Right lobe of liver (tissue), 6 donors: ENCODE measurements at regions not wholly inside any gene's neighbourhood (a gene's known extent, or its start where the extent isn't known, plus 50 kb on each side); places are given as distances from the start of the nearest gene placed in this dataset.

Experiments used
- ATAC-seq, 4 donors: fragments of 200-7000 bp; cut with Tn5 transposase; one replicate each; pipeline ENCODE4 v1.9.1; 2020; ENCODE audit warnings: mild to moderate bottlenecking in 4 of 4, moderate library complexity in 4 of 4
- DNase-seq, 3 donors: peaks; one replicate each; pipeline ENCODE4 v3.0.0-alpha.2; 2020
- H3K27ac ChIP-seq, 3 donors: fragments of 200-600 bp; one replicate each; pipeline ENCODE4 v1.8.0; 2022
- H3K27me3 ChIP-seq, 2 donors: fragments of 200-600 bp; one replicate each; pipeline ENCODE4 v1.8.0; 2022
- H3K36me3 ChIP-seq, 4 donors: fragments of 200-600 bp; sonication (generic) in 1 of 4; one replicate each; pipeline versions ENCODE4 v1.5.1 to v1.8.0; 2017 to 2022; ENCODE audit warnings: control low read depth in 1 of 4
- H3K4me1 ChIP-seq, 4 donors: fragments of 200-600 bp; sonication (generic) in 1 of 4; one replicate each; pipeline versions ENCODE4 v1.5.1 to v1.8.0; 2017 to 2022; ENCODE audit warnings: control low read depth in 1 of 4
- H3K4me3 ChIP-seq, 3 donors: fragments of 200-600 bp; one replicate each; pipeline ENCODE4 v1.8.0; 2022
- H3K9me3 ChIP-seq, 4 donors: fragments of 200-600 bp; sonication (generic) in 1 of 4; one replicate each; pipeline versions ENCODE4 v1.5.1 to v1.8.0; 2017 to 2022; ENCODE audit warnings: control low read depth in 1 of 4
- CTCF ChIP-seq, 4 donors: fragments of 200-600 bp in 3 of 4; fragments of 450-650 bp in 1 of 4; IDR thresholded peaks; one replicate each; pipeline versions ENCODE4 v1.5.1 to v1.8.0; 2016 to 2022; ENCODE audit warnings: antibody characterized with exemption in 4 of 4, mild to moderate bottlenecking in 2 of 4
- POLR2A ChIP-seq: fragments of 450-650 bp; IDR thresholded peaks from one replicate; pipeline ENCODE4 v1.6.1; 2017; ENCODE audit warnings: antibody characterized with exemption, mild to moderate bottlenecking
- WGBS: methylation state at CpG from one replicate; pipeline ENCODE4 v1.1.6; 2018; ENCODE audit warnings: low coverage, low lambda C conversion rate; ENCODE audit not compliant: insufficient coverage; ENCODE audit errors: missing lambda C conversion rate; 5-methylcytosine and 5-hydroxymethylcytosine counted together
- intact Hi-C, 2 donors: fragments of 100-400 bp; cut with DNase I; formaldehyde crosslinking; loops; one replicate each; pipeline versions ENCODE4 v1.11.2 to v1.14.1; 2022
- donor health status: DM: no; HTN: yes; CAD: no.
- donor health status: DM: no; HTN: no; CAD: no.
- donor health status: DM: no; HTN: no; CAD: no.
- donor health status: DM: no; HTN: yes; CAD: no.
- donor health status: DM: no; HTN: yes; CAD: no.

- ATAC-seq (no peak), DNase-seq (no peak)
- intact Hi-C loops, result no loop called here
- Histone ChIP-seq H3K36me3 (no peaks in the 10 kb centered on the region), H3K27ac (no peak overlapping the region), H3K9me3 (no peaks in the 10 kb centered on the region), H3K4me3 (no peak overlapping the region), H3K4me1 (peaks cover 0 to 16% (median 0%) of the 10 kb centered on the region in 4 donors), H3K27me3 (no peaks in the 10 kb centered on the region)
- TF ChIP-seq CTCF (IDR thresholded peaks at IDR 0.05), result no peak
- no peak for TF ChIP-seq POLR2A
- 47% methylated on average over 5 of the region's 5 CpGs for WGBS
These were observed 509.3 kb upstream of the CITED2 start for GRCh38 chr6:139883776-139884175.

GRCh38 chr6:139882977-139883728, 508.7 kb upstream of the CITED2 start:
- DNase-seq (no peak), ATAC-seq (peak in 1 of 4 donors; percentile 33)
- intact Hi-C loops, result no loop called here
- Histone ChIP-seq H3K4me1 (peaks cover 0 to 16% (median 0%) of the 10 kb centered on the region in 4 donors), H3K9me3 (no peaks in the 10 kb centered on the region), H3K36me3 (no peaks in the 10 kb centered on the region), H3K27me3 (no peaks in the 10 kb centered on the region), H3K27ac (no peak overlapping the region), H3K4me3 (no peak overlapping the region)
- 44% methylated on average over 3 of the region's 3 CpGs for WGBS
- TF ChIP-seq POLR2A, result no peak
- no peak for TF ChIP-seq CTCF (IDR thresholded peaks at IDR 0.05)

DNA sequence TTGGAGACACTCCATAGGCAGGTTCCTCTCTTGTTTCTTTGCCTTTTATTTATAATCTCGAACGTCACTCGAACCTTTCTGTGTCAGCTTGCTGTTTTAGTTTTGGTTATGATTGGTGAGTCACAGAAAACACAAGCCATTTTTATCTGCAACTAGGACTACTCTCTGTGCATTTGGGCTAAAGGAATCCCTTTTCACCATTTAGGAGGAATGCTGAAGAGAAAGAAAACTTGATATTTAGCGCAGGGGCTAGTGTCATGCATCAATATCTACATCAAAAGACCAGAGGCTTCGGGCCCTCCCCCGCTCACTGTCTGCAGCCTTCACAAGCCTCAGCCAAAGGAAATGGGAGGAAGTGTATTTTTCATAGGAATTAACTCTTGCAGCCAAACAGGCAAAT, 507.8 kb upstream of the CITED2 start:
- H3K9me3 ChIP-seq, result no peaks in the 10 kb centered on the region
- H3K27me3 ChIP-seq, result no peaks in the 10 kb centered on the region
- H3K27ac ChIP-seq, result no peak overlapping the region
- TF ChIP-seq CTCF (IDR thresholded peaks at IDR 0.05), result no peak
- TF ChIP-seq POLR2A, result no peak
- intact Hi-C loops, result no loop called here
- DNase-seq (no peak), ATAC-seq (no peak)
- peaks cover 0 to 10% (median 0%) of the 10 kb centered on the region in 4 donors for H3K4me1 ChIP-seq
- no peaks in the 10 kb centered on the region for H3K36me3 ChIP-seq
- WGBS, result 50% methylated on average over 6 of the region's 6 CpGs
- H3K4me3 ChIP-seq, result no peak overlapping the region

DNA sequence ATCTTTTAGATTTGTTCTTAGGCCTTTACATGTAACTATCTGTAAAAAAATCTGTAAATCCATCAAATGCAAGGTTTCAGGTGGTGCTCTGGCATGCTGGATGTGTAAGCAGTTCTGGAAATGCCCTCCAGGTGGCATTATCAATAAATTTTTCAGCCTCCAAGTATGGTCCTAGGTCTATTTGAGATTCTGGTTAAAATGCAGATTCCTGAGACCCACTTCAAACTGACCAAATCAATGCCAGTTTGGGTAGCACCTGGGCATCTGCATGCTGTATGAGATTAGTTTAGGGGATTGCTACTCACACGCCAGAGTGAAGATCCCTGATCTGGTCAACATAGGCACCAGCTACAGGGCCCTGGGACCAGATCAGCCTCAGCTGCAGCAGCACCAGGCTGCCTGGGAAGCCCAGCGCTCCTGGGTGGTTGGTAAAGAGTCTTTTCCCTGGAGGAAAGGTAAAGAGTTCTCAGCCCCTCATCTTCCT, 507.3 kb upstream of the CITED2 start:
- WGBS, result 67% methylated on average over 1 of the region's 2 CpGs
- Histone ChIP-seq H3K4me1 (peaks cover 0 to 6% (median 0%) of the 10 kb centered on the region in 4 donors), H3K36me3 (no peaks in the 10 kb centered on the region), H3K27me3 (no peaks in the 10 kb centered on the region), H3K4me3 (no peak overlapping the region), H3K27ac (no peak overlapping the region), H3K9me3 (no peaks in the 10 kb centered on the region)
- intact Hi-C loops, result no loop called here
- TF ChIP-seq POLR2A (no peak), CTCF (IDR thresholded peaks at IDR 0.05) (peak; percentile 54 to 82 (median 74))
- DNase-seq, result peak in 1 of 3 donors; percentile 46
- ATAC-seq, result peak; percentile 75 to 82 (median 81)
